CD14-positive monocyte (primary cell): ENCODE measurements at regions not wholly inside any gene's neighbourhood (a gene's known extent, or its start where the extent isn't known, plus 50 kb on each side); places are given as distances from the start of the nearest gene placed in this dataset.

Experiments
- DNase-seq, 3 donors: peaks; one replicate each; pipeline ENCODE4 v3.0.0-alpha.2; 2011 to 2022
- H2AFZ ChIP-seq: 2 replicates; pipeline ENCODE4 v1.6.0; 2012; ENCODE audit warnings: mild to moderate bottlenecking, low read depth, low read length, inconsistent platforms; ENCODE audit not compliant: insufficient read depth, poor library complexity, severe bottlenecking
- H3K27ac ChIP-seq, 2 donors: 1 replicate in 1 of 2; 2 replicates in 1 of 2; pipeline ENCODE4 v1.5.1; 2012 to 2013; ENCODE audit warnings: low read length in 2 of 2, control low read depth in 1 of 2, inconsistent platforms in 1 of 2, low read depth in 1 of 2, mild to moderate bottlenecking in 1 of 2
- H3K27me3 ChIP-seq, 2 donors: one replicate each; pipeline versions ENCODE4 v1.6.0 to v1.6.1; 2011 to 2013; ENCODE audit warnings: low read length in 2 of 2; ENCODE audit not compliant: control insufficient read depth in 2 of 2, insufficient read depth in 2 of 2
- H3K36me3 ChIP-seq, 2 donors: replicated peaks in 1 of 2; 1 replicate in 1 of 2; 2 replicates in 1 of 2; pipeline versions ENCODE4 v1.5.1 to v1.6.1; 2012 to 2013; ENCODE audit warnings: low read length in 2 of 2, control low read depth in 1 of 2, inconsistent platforms in 1 of 2, mild to moderate bottlenecking in 1 of 2; ENCODE audit not compliant: insufficient read depth in 2 of 2, control insufficient read depth in 1 of 2
- H3K4me1 ChIP-seq, 2 donors: 1 replicate in 1 of 2; 2 replicates in 1 of 2; pipeline versions ENCODE4 v1.5.1 to v1.6.1; 2012 to 2013; ENCODE audit warnings: low read length in 2 of 2, control low read depth in 1 of 2, inconsistent platforms in 1 of 2, mild to moderate bottlenecking in 1 of 2, moderate library complexity in 1 of 2; ENCODE audit not compliant: insufficient read depth in 2 of 2, control insufficient read depth in 1 of 2
- H3K4me2 ChIP-seq: replicated peaks from 2 replicates; pipeline ENCODE3; 2012; ENCODE audit warnings: low read length, moderate library complexity, mild to moderate bottlenecking; ENCODE audit not compliant: poor library complexity, severe bottlenecking; ENCODE audit errors: extremely low read depth
- H3K4me3 ChIP-seq, 3 experiments: fragments of 200-600 bp in 1 of 3; sonication (generic) in 1 of 3; replicated peaks in 1 of 3; 1 replicate in 2 of 3; 2 replicates in 1 of 3; pipeline ENCODE4 v1.5.1; 2011 to 2013; ENCODE audit warnings: low read length in 3 of 3, mild to moderate bottlenecking in 3 of 3, control low read depth in 2 of 3, low read depth in 2 of 3, inconsistent platforms in 1 of 3, moderate library complexity in 1 of 3
- H3K79me2 ChIP-seq: 2 replicates; pipeline ENCODE4 v1.6.0; 2012; ENCODE audit warnings: mild to moderate bottlenecking, control low read depth, inconsistent platforms, low read length, moderate library complexity; ENCODE audit not compliant: insufficient read depth
- H3K9ac ChIP-seq: 2 replicates; pipeline ENCODE4 v1.6.0; 2017; ENCODE audit warnings: low read length, mild to moderate bottlenecking; ENCODE audit not compliant: insufficient read depth, poor library complexity, severe bottlenecking
- H3K9me3 ChIP-seq, 2 donors: replicated peaks in 1 of 2; 1 replicate in 1 of 2; 2 replicates in 1 of 2; pipeline versions ENCODE4 v1.5.1 to v1.6.1; 2012 to 2013; ENCODE audit warnings: low read length in 2 of 2, control low read depth in 1 of 2; ENCODE audit not compliant: control insufficient read depth in 1 of 2, insufficient read depth in 1 of 2
- H4K20me1 ChIP-seq: 2 replicates; pipeline ENCODE4 v1.6.0; 2012; ENCODE audit warnings: mild to moderate bottlenecking, low read length, control low read depth, moderate library complexity; ENCODE audit not compliant: insufficient read depth
- H3K27ac Mint-ChIP-seq, 7 donors: one replicate each; pipeline ENCODE4 v1.8.0; 2020; ENCODE audit warnings: mild to moderate bottlenecking in 7 of 7, mixed read lengths in 7 of 7, moderate library complexity in 6 of 7, inconsistent platforms in 2 of 7
- H3K27me3 Mint-ChIP-seq, 3 donors: one replicate each; pipeline ENCODE4 v1.8.0; 2021 to 2022; ENCODE audit warnings: low read depth in 3 of 3, mild to moderate bottlenecking in 3 of 3, mixed read lengths in 3 of 3, moderate library complexity in 3 of 3, inconsistent platforms in 1 of 3
- H3K36me3 Mint-ChIP-seq, 2 donors: one replicate each; pipeline ENCODE4 v1.8.0; 2020; ENCODE audit warnings: mixed read lengths in 2 of 2, inconsistent platforms in 1 of 2, mild to moderate bottlenecking in 1 of 2
- H3K4me1 Mint-ChIP-seq: one replicate; pipeline ENCODE4 v1.8.0; 2020; ENCODE audit warnings: mild to moderate bottlenecking, mixed read lengths
- H3K4me3 Mint-ChIP-seq, 2 donors: one replicate each; pipeline ENCODE4 v1.8.0; 2020; ENCODE audit warnings: mild to moderate bottlenecking in 2 of 2, mixed read lengths in 2 of 2, moderate library complexity in 1 of 2
- H3K9me3 Mint-ChIP-seq, 7 donors: one replicate each; pipeline ENCODE4 v1.8.0; 2020 to 2022; ENCODE audit warnings: mixed read lengths in 7 of 7, mild to moderate bottlenecking in 6 of 7, moderate library complexity in 6 of 7, inconsistent platforms in 2 of 7
- WGBS: methylation state at CpG from one replicate; pipeline ENCODE4 v1.1.5; 2013; ENCODE audit warnings: missing lambda C conversion rate; ENCODE audit not compliant: insufficient coverage; 5-methylcytosine and 5-hydroxymethylcytosine counted together
- intact Hi-C, 2 donors: fragments of 100-400 bp; cut with micrococcal nuclease; formaldehyde crosslinking; loops; one replicate each; pipeline versions ENCODE4 v1.15.0 to v1.15.1; 2023
- TF ChIP-seq, protein P1 (sequence below): fragments of 200-600 bp; IDR thresholded peaks from one replicate; pipeline ENCODE4 v1.8.0; 2022; ENCODE audit warnings: antibody characterized with exemption, mild to moderate bottlenecking

DNA sequence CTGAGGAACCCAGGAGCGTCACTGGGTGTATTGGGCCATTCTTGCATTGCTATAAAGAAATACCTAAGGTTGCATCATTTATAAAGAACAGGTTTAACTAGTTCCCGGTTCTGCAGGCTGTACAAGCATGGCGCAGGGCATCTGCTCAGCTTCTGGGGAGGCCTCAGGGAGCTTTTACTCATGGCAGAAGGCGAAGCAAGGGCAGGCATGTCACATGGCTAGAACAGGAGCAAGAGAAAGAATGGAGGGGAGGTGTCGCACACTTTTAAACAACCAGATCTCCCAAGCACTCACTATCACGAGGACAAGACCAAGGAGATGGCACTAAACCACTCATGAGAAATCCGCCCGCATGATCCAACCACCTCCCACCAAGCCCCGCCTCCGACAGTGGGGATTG, 65.2 kb downstream of the PSMG1 start:
- no peaks in the 10 kb centered on the region for H3K36me3 ChIP-seq
- intact Hi-C loops, result loop anchor here in 1 of 2 donors (10.0 kb wide), 1 partner anchor 53 kb away; no protein-coding TSS in a partner anchor
- H3K4me1 Mint-ChIP-seq, result peaks cover 21% of the 10 kb centered on the region
- H3K36me3 Mint-ChIP-seq, result no peaks in the 10 kb centered on the region
- WGBS, result no CpG with 5 or more reads among the region's 10 CpGs
- no peak overlapping the region for H3K4me2 ChIP-seq
- TF ChIP-seq, protein P1, sequence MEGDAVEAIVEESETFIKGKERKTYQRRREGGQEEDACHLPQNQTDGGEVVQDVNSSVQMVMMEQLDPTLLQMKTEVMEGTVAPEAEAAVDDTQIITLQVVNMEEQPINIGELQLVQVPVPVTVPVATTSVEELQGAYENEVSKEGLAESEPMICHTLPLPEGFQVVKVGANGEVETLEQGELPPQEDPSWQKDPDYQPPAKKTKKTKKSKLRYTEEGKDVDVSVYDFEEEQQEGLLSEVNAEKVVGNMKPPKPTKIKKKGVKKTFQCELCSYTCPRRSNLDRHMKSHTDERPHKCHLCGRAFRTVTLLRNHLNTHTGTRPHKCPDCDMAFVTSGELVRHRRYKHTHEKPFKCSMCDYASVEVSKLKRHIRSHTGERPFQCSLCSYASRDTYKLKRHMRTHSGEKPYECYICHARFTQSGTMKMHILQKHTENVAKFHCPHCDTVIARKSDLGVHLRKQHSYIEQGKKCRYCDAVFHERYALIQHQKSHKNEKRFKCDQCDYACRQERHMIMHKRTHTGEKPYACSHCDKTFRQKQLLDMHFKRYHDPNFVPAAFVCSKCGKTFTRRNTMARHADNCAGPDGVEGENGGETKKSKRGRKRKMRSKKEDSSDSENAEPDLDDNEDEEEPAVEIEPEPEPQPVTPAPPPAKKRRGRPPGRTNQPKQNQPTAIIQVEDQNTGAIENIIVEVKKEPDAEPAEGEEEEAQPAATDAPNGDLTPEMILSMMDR, result no peak
- no peaks in the 10 kb centered on the region for H3K79me2 ChIP-seq
- no peaks in the 10 kb centered on the region for H3K9me3 ChIP-seq
- DNase-seq, result no peak
- no peak overlapping the region for H3K4me3 ChIP-seq
- no peak overlapping the region for H3K9ac ChIP-seq
- no peaks in the 10 kb centered on the region for H3K4me1 ChIP-seq
- H3K27ac ChIP-seq, result no peak overlapping the region
- peaks cover 2 to 8% (median 5%) of the 10 kb centered on the region in 7 donors for H3K9me3 Mint-ChIP-seq
- H4K20me1 ChIP-seq, result no peaks in the 10 kb centered on the region
- no peak overlapping the region for H3K4me3 Mint-ChIP-seq
- no peaks in the 10 kb centered on the region for H3K27me3 ChIP-seq
- peaks cover 0 to 2% (median 1%) of the 10 kb centered on the region in 3 donors for H3K27me3 Mint-ChIP-seq
- H2AFZ ChIP-seq, result no peak overlapping the region
- no peak overlapping the region for H3K27ac Mint-ChIP-seq

- H3K4me1 ChIP-seq, result no peaks in the 10 kb centered on the region
- no peak overlapping the region for H3K9ac ChIP-seq
- DNase-seq, result no peak
- Mint-ChIP-seq H3K27me3 (peaks cover 0 to 2% (median 1%) of the 10 kb centered on the region in 3 donors), H3K9me3 (peaks cover 0 to 8% (median 4%) of the 10 kb centered on the region in 7 donors), H3K27ac (no peak overlapping the region), H3K4me1 (peaks cover 21% of the 10 kb centered on the region), H3K36me3 (no peaks in the 10 kb centered on the region), H3K4me3 (no peak overlapping the region)
- no peak overlapping the region for H2AFZ ChIP-seq
- H3K79me2 ChIP-seq, result no peaks in the 10 kb centered on the region
- H3K9me3 ChIP-seq, result no peaks in the 10 kb centered on the region
- 95% methylated on average over 11 of the region's 11 CpGs for WGBS
- no peak overlapping the region for H3K4me3 ChIP-seq
- no peak overlapping the region for H3K27ac ChIP-seq
- H3K36me3 ChIP-seq, result no peaks in the 10 kb centered on the region
- H3K27me3 ChIP-seq, result no peaks in the 10 kb centered on the region
- H3K4me2 ChIP-seq, result no peak overlapping the region
- TF ChIP-seq, protein P1, result no peak
- H4K20me1 ChIP-seq, result no peaks in the 10 kb centered on the region
- intact Hi-C loops, result loop anchor here in 1 of 2 donors (10.0 kb wide), 1 partner anchor 53 kb away; no protein-coding TSS in a partner anchor
Measured at GRCh38 chr21:39117440-39117970, 65.7 kb downstream of the PSMG1 start.
